ENCODE measurements at regions not wholly inside any gene's neighbourhood (a gene's known extent, or its start where the extent isn't known, plus 50 kb on each side); places are given as distances from the start of the nearest gene placed in this dataset.

GRCh38 chr7:46288010-46288409, 366.9 kb upstream of the IGFBP3 start:
- TF ChIP-seq, protein P1, sequence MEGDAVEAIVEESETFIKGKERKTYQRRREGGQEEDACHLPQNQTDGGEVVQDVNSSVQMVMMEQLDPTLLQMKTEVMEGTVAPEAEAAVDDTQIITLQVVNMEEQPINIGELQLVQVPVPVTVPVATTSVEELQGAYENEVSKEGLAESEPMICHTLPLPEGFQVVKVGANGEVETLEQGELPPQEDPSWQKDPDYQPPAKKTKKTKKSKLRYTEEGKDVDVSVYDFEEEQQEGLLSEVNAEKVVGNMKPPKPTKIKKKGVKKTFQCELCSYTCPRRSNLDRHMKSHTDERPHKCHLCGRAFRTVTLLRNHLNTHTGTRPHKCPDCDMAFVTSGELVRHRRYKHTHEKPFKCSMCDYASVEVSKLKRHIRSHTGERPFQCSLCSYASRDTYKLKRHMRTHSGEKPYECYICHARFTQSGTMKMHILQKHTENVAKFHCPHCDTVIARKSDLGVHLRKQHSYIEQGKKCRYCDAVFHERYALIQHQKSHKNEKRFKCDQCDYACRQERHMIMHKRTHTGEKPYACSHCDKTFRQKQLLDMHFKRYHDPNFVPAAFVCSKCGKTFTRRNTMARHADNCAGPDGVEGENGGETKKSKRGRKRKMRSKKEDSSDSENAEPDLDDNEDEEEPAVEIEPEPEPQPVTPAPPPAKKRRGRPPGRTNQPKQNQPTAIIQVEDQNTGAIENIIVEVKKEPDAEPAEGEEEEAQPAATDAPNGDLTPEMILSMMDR (IDR thresholded peaks at IDR 0.05), result no peak
- no peak for TF ChIP-seq POLR2A (IDR thresholded peaks at IDR 0.05)
